IMR-90 (cell line): ENCODE measurements at regions not wholly inside any gene's neighbourhood (a gene's known extent, or its start where the extent isn't known, plus 50 kb on each side); places are given as distances from the start of the nearest gene placed in this dataset.

Experiments used
- BHLHE40 ChIP-seq: fragments of 150-350 bp; IDR thresholded peaks from 2 replicates; pipeline ENCODE4 v1.6.1; 2016; ENCODE audit warnings: mild to moderate bottlenecking, low read depth, low read length
- CEBPB ChIP-seq: IDR thresholded peaks from 2 replicates; pipeline ENCODE4 v1.6.1; 2012; ENCODE audit warnings: low read depth, low read length, improper control_type of control experiment
- CHD1 ChIP-seq: IDR thresholded peaks from 2 replicates; pipeline ENCODE4 v1.6.1; 2012; ENCODE audit warnings: low read depth, low read length, improper control_type of control experiment
- FOS ChIP-seq: fragments of 150-350 bp; IDR thresholded peaks from 2 replicates; pipeline ENCODE4 v1.6.1; 2016; ENCODE audit warnings: low read depth, low read length
- MAFK ChIP-seq: IDR thresholded peaks from 2 replicates; pipeline ENCODE4 v1.6.1; 2012; ENCODE audit warnings: low read depth, low read length, improper control_type of control experiment
- MAZ ChIP-seq: IDR thresholded peaks from 2 replicates; pipeline ENCODE4 v1.6.1; 2012; ENCODE audit warnings: low read depth, mild to moderate bottlenecking, low read length, improper control_type of control experiment, moderate library complexity, borderline replicate concordance
- MXI1 ChIP-seq: IDR thresholded peaks from 2 replicates; pipeline ENCODE4 v1.6.1; 2012; ENCODE audit warnings: low read depth, mild to moderate bottlenecking, low read length, moderate library complexity, borderline replicate concordance
- NFE2L2 ChIP-seq: fragments of 150-350 bp; IDR thresholded peaks from 2 replicates; pipeline ENCODE4 v1.6.1; 2016; ENCODE audit warnings: low read depth, mild to moderate bottlenecking, low read length
- POLR2A ChIP-seq: IDR thresholded peaks from 2 replicates; pipeline ENCODE4 v1.6.1; 2012; ENCODE audit warnings: mild to moderate bottlenecking, low read depth, low read length
- RCOR1 ChIP-seq: IDR thresholded peaks from 2 replicates; pipeline ENCODE4 v1.6.1; 2012; ENCODE audit warnings: mild to moderate bottlenecking, low read length, improper control_type of control experiment; ENCODE audit not compliant: insufficient replicate concordance
- SMC3 ChIP-seq: fragments of 150-350 bp; IDR thresholded peaks from 2 replicates; pipeline ENCODE4 v1.6.1; 2016; ENCODE audit warnings: low read depth, mild to moderate bottlenecking, antibody characterized with exemption, low read length, moderate library complexity
- TF ChIP-seq, protein P1 (sequence below): conservative IDR thresholded peaks from 2 replicates; pipeline ENCODE4 v1.5.1; 2012; ENCODE audit warnings: mild to moderate bottlenecking, low read depth, low read length, improper control_type of control experiment
- TF ChIP-seq, protein P2 (sequence below): fragments of 150-350 bp; IDR thresholded peaks from 2 replicates; pipeline ENCODE4 v1.6.1; 2016; ENCODE audit warnings: low read depth, mild to moderate bottlenecking, low read length, moderate library complexity, borderline replicate concordance
- TF ChIP-seq, protein P3 (sequence below): fragments of 150-350 bp; IDR thresholded peaks from 2 replicates; pipeline ENCODE4 v1.6.1; 2017; ENCODE audit warnings: mild to moderate bottlenecking, antibody characterized with exemption, low read length, low read depth

DNA sequence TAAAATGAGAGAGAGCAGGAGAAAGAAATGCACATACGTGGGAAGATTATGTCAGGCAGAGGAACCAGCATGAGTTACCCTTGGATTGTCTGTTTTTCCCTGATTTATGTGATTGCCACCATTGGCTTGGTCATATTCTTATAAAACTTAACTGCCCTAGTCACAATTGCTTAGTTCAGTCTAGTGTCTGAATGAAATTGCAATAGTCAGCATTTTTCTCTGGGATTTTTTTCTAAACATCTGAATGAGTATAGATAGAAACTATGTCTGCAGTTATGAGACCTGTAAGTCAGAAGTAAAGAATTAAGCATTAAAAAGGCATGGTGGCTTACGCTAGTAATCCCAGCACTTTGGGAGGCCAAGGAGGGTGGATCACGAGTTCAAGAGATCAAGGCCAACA is 889.8 kb downstream of the PLA2G4A start:
- TF ChIP-seq, protein P1, sequence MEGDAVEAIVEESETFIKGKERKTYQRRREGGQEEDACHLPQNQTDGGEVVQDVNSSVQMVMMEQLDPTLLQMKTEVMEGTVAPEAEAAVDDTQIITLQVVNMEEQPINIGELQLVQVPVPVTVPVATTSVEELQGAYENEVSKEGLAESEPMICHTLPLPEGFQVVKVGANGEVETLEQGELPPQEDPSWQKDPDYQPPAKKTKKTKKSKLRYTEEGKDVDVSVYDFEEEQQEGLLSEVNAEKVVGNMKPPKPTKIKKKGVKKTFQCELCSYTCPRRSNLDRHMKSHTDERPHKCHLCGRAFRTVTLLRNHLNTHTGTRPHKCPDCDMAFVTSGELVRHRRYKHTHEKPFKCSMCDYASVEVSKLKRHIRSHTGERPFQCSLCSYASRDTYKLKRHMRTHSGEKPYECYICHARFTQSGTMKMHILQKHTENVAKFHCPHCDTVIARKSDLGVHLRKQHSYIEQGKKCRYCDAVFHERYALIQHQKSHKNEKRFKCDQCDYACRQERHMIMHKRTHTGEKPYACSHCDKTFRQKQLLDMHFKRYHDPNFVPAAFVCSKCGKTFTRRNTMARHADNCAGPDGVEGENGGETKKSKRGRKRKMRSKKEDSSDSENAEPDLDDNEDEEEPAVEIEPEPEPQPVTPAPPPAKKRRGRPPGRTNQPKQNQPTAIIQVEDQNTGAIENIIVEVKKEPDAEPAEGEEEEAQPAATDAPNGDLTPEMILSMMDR: no peak
- no peak for TF ChIP-seq SMC3
- TF ChIP-seq POLR2A: no peak
- no peak for TF ChIP-seq MAZ
- no peak for TF ChIP-seq MXI1
- TF ChIP-seq NFE2L2: no peak
- no peak for TF ChIP-seq CHD1
- TF ChIP-seq BHLHE40: no peak
- TF ChIP-seq FOS: no peak
- TF ChIP-seq MAFK: peak; percentile 99
- TF ChIP-seq, protein P2, sequence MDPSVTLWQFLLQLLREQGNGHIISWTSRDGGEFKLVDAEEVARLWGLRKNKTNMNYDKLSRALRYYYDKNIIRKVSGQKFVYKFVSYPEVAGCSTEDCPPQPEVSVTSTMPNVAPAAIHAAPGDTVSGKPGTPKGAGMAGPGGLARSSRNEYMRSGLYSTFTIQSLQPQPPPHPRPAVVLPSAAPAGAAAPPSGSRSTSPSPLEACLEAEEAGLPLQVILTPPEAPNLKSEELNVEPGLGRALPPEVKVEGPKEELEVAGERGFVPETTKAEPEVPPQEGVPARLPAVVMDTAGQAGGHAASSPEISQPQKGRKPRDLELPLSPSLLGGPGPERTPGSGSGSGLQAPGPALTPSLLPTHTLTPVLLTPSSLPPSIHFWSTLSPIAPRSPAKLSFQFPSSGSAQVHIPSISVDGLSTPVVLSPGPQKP: no peak
- TF ChIP-seq CEBPB: no peak
- no peak for TF ChIP-seq RCOR1
- TF ChIP-seq, protein P3, sequence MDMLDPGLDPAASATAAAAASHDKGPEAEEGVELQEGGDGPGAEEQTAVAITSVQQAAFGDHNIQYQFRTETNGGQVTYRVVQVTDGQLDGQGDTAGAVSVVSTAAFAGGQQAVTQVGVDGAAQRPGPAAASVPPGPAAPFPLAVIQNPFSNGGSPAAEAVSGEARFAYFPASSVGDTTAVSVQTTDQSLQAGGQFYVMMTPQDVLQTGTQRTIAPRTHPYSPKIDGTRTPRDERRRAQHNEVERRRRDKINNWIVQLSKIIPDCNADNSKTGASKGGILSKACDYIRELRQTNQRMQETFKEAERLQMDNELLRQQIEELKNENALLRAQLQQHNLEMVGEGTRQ: no peak
